ENCODE measurements at regions not wholly inside any gene's neighbourhood (a gene's known extent, or its start where the extent isn't known, plus 50 kb on each side); places are given as distances from the start of the nearest gene placed in this dataset.

- no peak for TF ChIP-seq POLR2AphosphoS5 (IDR thresholded peaks at IDR 0.05)
- TF ChIP-seq CTCF (IDR thresholded peaks at IDR 0.05 in 8 of 11, conservative IDR thresholded peaks at IDR 0.05 in 3 of 11): no peak
- no peak for TF ChIP-seq POLR2A (IDR thresholded peaks at IDR 0.05)
Measured at GRCh38 chr5:143576711-143577484, 173.4 kb upstream of the NR3C1 start.

Measured in spleen (tissue), 7 donors.